ENCODE measurements at regions not wholly inside any gene's neighbourhood (a gene's known extent, or its start where the extent isn't known, plus 50 kb on each side); places are given as distances from the start of the nearest gene placed in this dataset.
"Not testable (repeated sequence)": the region's sequence is repeated elsewhere in the genome, so short reads cannot be mapped to it uniquely, and the experiment has no call there.

GRCh38 chr4:9718246-9718939 lies 63.0 kb upstream of the DRD5 start:
- not testable (repeated sequence) for TF ChIP-seq CTCF (IDR thresholded peaks at IDR 0.05); POLR2A (IDR thresholded peaks at IDR 0.05; ENCODE audit: low read depth)
